HepG2 (cell line): ENCODE measurements at regions not wholly inside any gene's neighbourhood (a gene's known extent, or its start where the extent isn't known, plus 50 kb on each side); places are given as distances from the start of the nearest gene placed in this dataset.

Experiments
- ATAC-seq: fragments of 200-7000 bp; cut with Tn5 transposase; 3 replicates; pipeline ENCODE4 v1.9.1; 2020; ENCODE audit warnings: mild to moderate bottlenecking, moderate library complexity
- BruUV-seq: library from RNA; stranded (reverse); fragments of 400-500 nt; replicated peaks from 2 replicates; lab custom pipeline; 2021; lab: Mats Ljungman, UMichigan
- CTCF ChIA-PET: fragments of 300-600 bp; formaldehyde crosslinking; extraction: SDS; loops from one replicate; lab custom pipeline; 2021; ENCODE audit warnings: low total read pairs, inconsistent platforms, low intra/inter-chr PET ratio; lab: Yijun Ruan, JAX
- POLR2A ChIA-PET: fragments of 350-600 bp; sonication (Branson Sonifier 250); formaldehyde crosslinking; loops from one replicate; lab custom pipeline; 2020; ENCODE audit warnings: antibody characterized with exemption, inconsistent platforms; lab: Yijun Ruan, JAX
- DNase-seq: peaks from one replicate; pipeline ENCODE4 v3.0.0-alpha.2; 2015; ENCODE audit warnings: low spot score
- FAIRE-seq: peaks from 3 replicates; lab custom pipeline; 2011; peaks lifted over from hg19 to GRCh38; lab: Jason Lieb, UNC
- H2AFZ ChIP-seq: one replicate; pipeline ENCODE4 v1.6.1; 2011; ENCODE audit warnings: low read length, inconsistent platforms
- H3K27ac ChIP-seq: fragments of 300-600 bp; 3 replicates; pipeline ENCODE4 v1.8.0; 2011; ENCODE audit warnings: mixed run types, mild to moderate bottlenecking, mixed read lengths, low read length, inconsistent platforms; ENCODE audit not compliant: insufficient read depth; ENCODE audit errors: extremely low read length
- H3K27me3 ChIP-seq, 2 experiments: fragments of 200-600 bp in 1 of 2; 2 replicates in 1 of 2; 3 replicates in 1 of 2; pipeline versions ENCODE4 v1.6.0 to v1.8.0; 2011; ENCODE audit warnings: low read length in 2 of 2, mild to moderate bottlenecking in 2 of 2, moderate library complexity in 2 of 2, inconsistent platforms in 1 of 2; ENCODE audit not compliant: insufficient read depth in 2 of 2, control insufficient read depth in 1 of 2
- H3K36me3 ChIP-seq, 2 experiments: fragments of 200-600 bp in 1 of 2; replicated peaks in 1 of 2; 2 replicates in 1 of 2; 3 replicates in 1 of 2; pipeline versions ENCODE4 v1.5.1 to v1.8.0; 2011; ENCODE audit warnings: low read length in 2 of 2, inconsistent platforms in 1 of 2; ENCODE audit not compliant: insufficient read depth in 2 of 2, control insufficient read depth in 1 of 2
- H3K4me1 ChIP-seq: 2 replicates; pipeline ENCODE4 v1.5.1; 2012; ENCODE audit warnings: low read length, inconsistent platforms; ENCODE audit not compliant: insufficient read depth
- H3K4me2 ChIP-seq: 2 replicates; pipeline ENCODE4 v1.6.0; 2011; ENCODE audit warnings: low read depth, low read length, inconsistent platforms
- H3K4me3 ChIP-seq, 3 experiments: fragments of 200-600 bp in 1 of 3; sonication (generic), shearing (Covaris generic) in 1 of 3; replicated peaks in 1 of 3; 2 replicates each; pipeline ENCODE4 v1.5.1; 2011 to 2016; ENCODE audit warnings: low read length in 3 of 3, inconsistent platforms in 2 of 3, low read depth in 2 of 3, mild to moderate bottlenecking in 2 of 3, control low read depth in 1 of 3, mixed read lengths in 1 of 3; ENCODE audit not compliant: insufficient read depth in 1 of 3
- H3K79me2 ChIP-seq: one replicate; pipeline ENCODE4 v1.6.1; 2011; ENCODE audit warnings: low read length, inconsistent platforms; ENCODE audit not compliant: insufficient read depth
- H3K9ac ChIP-seq: 2 replicates; pipeline ENCODE4 v1.6.0; 2011; ENCODE audit warnings: mild to moderate bottlenecking, low read depth, low read length, inconsistent platforms; ENCODE audit not compliant: insufficient read depth
- H3K9me3 ChIP-seq: 2 replicates; pipeline ENCODE4 v1.5.1; 2012; ENCODE audit warnings: mild to moderate bottlenecking, low read length
- H4K20me1 ChIP-seq: 2 replicates; pipeline ENCODE4 v1.6.0; 2011; ENCODE audit warnings: inconsistent platforms, mild to moderate bottlenecking, low read length, moderate library complexity; ENCODE audit not compliant: insufficient read depth
- HOMEZ ChIP-seq: IDR thresholded peaks from 2 replicates; pipeline ENCODE4 v1.6.1; 2016; ENCODE audit warnings: low read depth
- JUND ChIP-seq: sonication (generic); formaldehyde crosslinking; IDR thresholded peaks from 2 replicates; pipeline ENCODE4 v1.8.0; 2022; ENCODE audit warnings: mild to moderate bottlenecking, missing genetic modification reagents
- KAT8 ChIP-seq: IDR thresholded peaks from 2 replicates; pipeline ENCODE4 v1.6.1; 2016; ENCODE audit warnings: missing genetic modification reagents, missing compliant biosample characterization
- POLR2A ChIP-seq, 2 experiments: IDR thresholded peaks; 2 replicates each; pipeline ENCODE4 v1.6.1; 2011; ENCODE audit warnings: low read depth in 2 of 2, low read length in 2 of 2, mild to moderate bottlenecking in 1 of 2, moderate library complexity in 1 of 2; ENCODE audit not compliant: insufficient read depth in 1 of 2
- POLR2G ChIP-seq: fragments of 200-400 bp; formaldehyde crosslinking; IDR thresholded peaks from 2 replicates; pipeline ENCODE4 v1.6.1; 2018; ENCODE audit warnings: mild to moderate bottlenecking, low read depth, low read length, moderate library complexity
- RARG ChIP-seq: sonication (generic); formaldehyde crosslinking; IDR thresholded peaks from 2 replicates; pipeline ENCODE4 v1.4.0; 2020; ENCODE audit warnings: low read depth, mild to moderate bottlenecking, missing genetic modification reagents
- REXO4 ChIP-seq: sonication (generic); formaldehyde crosslinking; IDR thresholded peaks from 2 replicates; pipeline ENCODE4 v1.8.0; 2022; ENCODE audit warnings: missing genetic modification reagents, mild to moderate bottlenecking, borderline replicate concordance
- SMAD3 ChIP-seq: sonication (generic); formaldehyde crosslinking; IDR thresholded peaks from 2 replicates; pipeline ENCODE4 v1.4.0; 2020; ENCODE audit warnings: missing genetic modification reagents
- ZNF280B ChIP-seq: sonication (generic); formaldehyde crosslinking; IDR thresholded peaks from 2 replicates; pipeline ENCODE4 v1.5.0; 2020; ENCODE audit warnings: missing genetic modification reagents, mild to moderate bottlenecking, borderline replicate concordance
- ZNF282 ChIP-seq: fragments of 450-650 bp; IDR thresholded peaks from 2 replicates; pipeline ENCODE4 v1.6.1; 2018; ENCODE audit not compliant: partially characterized antibody
- ZNF629 ChIP-seq: sonication (generic); formaldehyde crosslinking; conservative IDR thresholded peaks from 2 replicates; pipeline ENCODE4 v1.5.0; 2020; ENCODE audit warnings: missing genetic modification reagents
- ZNF670 ChIP-seq: sonication (generic); formaldehyde crosslinking; IDR thresholded peaks from 2 replicates; pipeline ENCODE4 v1.8.0; 2022; ENCODE audit warnings: mild to moderate bottlenecking, missing genetic modification reagents, borderline replicate concordance
- ZNF839 ChIP-seq: sonication (generic); formaldehyde crosslinking; IDR thresholded peaks from 2 replicates; pipeline ENCODE4 v1.4.0; 2020; ENCODE audit warnings: missing genetic modification reagents, mild to moderate bottlenecking, borderline replicate concordance
- WGBS: methylation state at CpG from one replicate; pipeline ENCODE4 v1.1.6; 2017; ENCODE audit warnings: low lambda C conversion rate; 5-methylcytosine and 5-hydroxymethylcytosine counted together
- in situ Hi-C: cut with HindIII; loops from 2 replicates; pipeline ENCODE4 v1.10.0; 2017; ENCODE audit warnings: low pct_unique_long_range_greater_than_20kb; ENCODE audit not compliant: extremely low pct_ligation_motif_present
- intact Hi-C: fragments of 100-400 bp; cut with micrococcal nuclease; formaldehyde crosslinking; loops from one replicate; pipeline ENCODE4 v1.10.0; 2022; ENCODE audit not compliant: unreplicated experiment

GRCh38 chr5:162334944-162335343 is 267.4 kb downstream of the GABRG2 start:
- CTCF ChIA-PET, result no interaction called here
- POLR2A ChIA-PET, result no interaction called here
- in situ Hi-C loops, result no loop called here
- H3K4me2 ChIP-seq, result no peak overlapping the region
- H3K9ac ChIP-seq, result no peak overlapping the region
- no peaks in the 10 kb centered on the region for H3K27me3 ChIP-seq
- no peaks in the 10 kb centered on the region for H4K20me1 ChIP-seq
- TF ChIP-seq KAT8 (CRISPR knock-in tag), result no peak
- H3K4me3 ChIP-seq, result no peak overlapping the region
- ATAC-seq, result no peak
- FAIRE-seq, result no peak
- no peaks in the 10 kb centered on the region for H3K36me3 ChIP-seq
- H3K27ac ChIP-seq, result no peak overlapping the region
- intact Hi-C loops, result no loop called here
- H3K9me3 ChIP-seq, result peaks cover 71% of the 10 kb centered on the region
- no peaks in the 10 kb centered on the region for H3K79me2 ChIP-seq
- WGBS, result 9% methylated on average over 4 of the region's 4 CpGs
- no TSS peak for BruUV-seq
- no peak for DNase-seq
- H2AFZ ChIP-seq, result no peak overlapping the region
- no peaks in the 10 kb centered on the region for H3K4me1 ChIP-seq

DNA sequence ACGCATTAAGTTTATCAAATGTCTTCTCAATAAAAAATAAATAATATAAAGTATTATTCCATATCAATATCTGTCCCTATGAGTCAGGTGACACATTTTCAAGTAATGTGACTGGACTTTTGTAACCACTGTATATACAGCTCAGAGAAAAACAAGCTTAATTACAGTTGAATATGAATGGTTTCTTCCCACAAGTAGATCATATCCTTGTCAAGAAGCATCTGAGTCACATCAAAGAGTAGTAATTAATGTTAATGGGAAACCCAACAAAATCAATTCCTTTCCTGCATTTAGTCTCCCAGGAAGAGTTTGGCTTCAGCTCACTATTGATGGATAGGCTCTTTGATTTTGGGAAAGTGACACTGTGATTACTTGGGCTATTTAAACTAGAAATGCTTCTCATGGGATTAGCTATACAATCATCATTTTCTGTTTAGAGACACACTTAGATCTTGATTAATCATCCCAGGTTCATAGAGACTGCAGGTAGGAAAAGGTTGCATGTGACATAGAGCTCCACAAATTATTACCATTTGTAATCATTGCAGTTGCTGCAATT is 292.9 kb downstream of the GABRG2 start:
- intact Hi-C loops (no loop called here), in situ Hi-C loops (no loop called here)
- no TSS peak for BruUV-seq
- no peaks in the 10 kb centered on the region for H3K4me1 ChIP-seq
- no peaks in the 10 kb centered on the region for H3K27me3 ChIP-seq
- H3K9me3 ChIP-seq, result peaks cover 86% of the 10 kb centered on the region
- no peaks in the 10 kb centered on the region for H4K20me1 ChIP-seq
- FAIRE-seq (no peak), DNase-seq (no peak), ATAC-seq (no peak)
- no peak overlapping the region for H2AFZ ChIP-seq
- no peak overlapping the region for H3K9ac ChIP-seq
- WGBS, result 0% methylated on average over 1 of the region's 1 CpG
- no peaks in the 10 kb centered on the region for H3K36me3 ChIP-seq
- ChIA-PET POLR2A (no interaction called here), CTCF (no interaction called here)
- no peak overlapping the region for H3K4me2 ChIP-seq
- no peak overlapping the region for H3K4me3 ChIP-seq
- H3K27ac ChIP-seq, result no peak overlapping the region
- no peaks in the 10 kb centered on the region for H3K79me2 ChIP-seq
- TF ChIP-seq POLR2G (no peak), ZNF629 (CRISPR knock-in tag) (no peak), JUND (CRISPR knock-in tag) (no peak), RARG (no peak), ZNF670 (no peak), SMAD3 (CRISPR knock-in tag) (no peak), ZNF839 (no peak), POLR2A (IDR thresholded peaks at IDR 0.05; ENCODE audit: insufficient read depth in 1 of 2, low read depth in 2 of 2, low read length in 2 of 2) (no peak), REXO4 (CRISPR knock-in tag) (no peak), ZNF282 (no peak), HOMEZ (CRISPR knock-in tag) (no peak), ZNF280B (CRISPR knock-in tag) (no peak)
